CD4-positive, alpha-beta T cell treated with Interleukin-4 for 1 hour (primary cell): ENCODE measurements at regions not wholly inside any gene's neighbourhood (a gene's known extent, or its start where the extent isn't known, plus 50 kb on each side); places are given as distances from the start of the nearest gene placed in this dataset.

Source experiments
- DNase-seq, 2 donors: peaks; one replicate each; pipeline ENCODE4 v3.0.0-alpha.2; 2020 to 2022

DNA sequence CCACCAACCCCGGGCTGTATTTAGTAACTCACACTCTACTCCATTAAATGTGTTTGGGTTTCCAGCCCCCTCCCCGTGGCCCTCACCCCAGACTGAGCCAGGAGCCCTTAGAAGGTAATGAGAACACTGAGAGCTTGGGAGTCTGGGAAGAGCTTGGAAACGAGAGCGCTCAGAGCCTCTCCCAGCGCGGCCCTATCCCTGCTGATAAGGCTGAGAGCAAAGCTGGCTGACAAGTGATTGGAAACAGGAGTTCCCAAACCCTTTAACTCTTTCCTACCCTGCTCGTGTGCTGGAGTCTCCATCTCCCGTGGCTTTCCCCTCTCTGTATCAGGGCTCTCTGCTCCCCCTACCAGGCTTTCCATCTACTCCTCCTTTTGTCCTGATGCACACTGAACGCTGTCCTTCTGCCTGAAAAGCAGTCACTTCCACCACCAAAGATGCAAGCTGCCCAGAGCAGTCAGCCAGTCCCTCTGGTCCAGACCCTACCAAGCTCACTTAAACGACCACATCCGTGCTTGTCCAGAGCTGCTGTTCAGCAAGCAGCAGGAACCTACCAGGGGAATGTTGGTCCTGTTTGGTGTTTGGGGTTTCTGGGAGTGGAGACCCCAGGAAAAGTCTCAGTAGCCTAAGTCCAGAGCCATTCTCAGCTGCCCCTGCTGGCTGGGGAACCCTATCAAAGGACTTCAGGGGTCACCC is 100.0 kb upstream of the PKDCC start:
- DNase-seq: no peak

DNA sequence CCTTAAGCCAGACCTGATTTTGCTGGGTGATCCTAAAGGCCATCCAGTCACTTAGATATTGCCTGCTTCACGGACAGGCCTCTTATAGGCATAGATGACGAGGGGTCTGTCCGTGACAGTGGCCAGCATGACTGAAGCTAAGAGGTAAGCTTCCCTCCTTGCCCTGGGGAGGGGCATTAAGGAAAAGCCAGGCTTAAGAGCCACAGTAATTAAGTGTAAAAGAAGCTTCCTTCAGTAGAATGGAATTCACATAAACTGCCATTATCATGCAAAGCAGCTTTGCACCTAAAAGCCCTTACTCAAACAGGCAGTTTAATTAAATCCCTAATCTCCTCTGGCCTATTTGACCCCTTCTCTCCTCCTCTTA is 99.4 kb upstream of the PKDCC start:
- no peak for DNase-seq

DNA sequence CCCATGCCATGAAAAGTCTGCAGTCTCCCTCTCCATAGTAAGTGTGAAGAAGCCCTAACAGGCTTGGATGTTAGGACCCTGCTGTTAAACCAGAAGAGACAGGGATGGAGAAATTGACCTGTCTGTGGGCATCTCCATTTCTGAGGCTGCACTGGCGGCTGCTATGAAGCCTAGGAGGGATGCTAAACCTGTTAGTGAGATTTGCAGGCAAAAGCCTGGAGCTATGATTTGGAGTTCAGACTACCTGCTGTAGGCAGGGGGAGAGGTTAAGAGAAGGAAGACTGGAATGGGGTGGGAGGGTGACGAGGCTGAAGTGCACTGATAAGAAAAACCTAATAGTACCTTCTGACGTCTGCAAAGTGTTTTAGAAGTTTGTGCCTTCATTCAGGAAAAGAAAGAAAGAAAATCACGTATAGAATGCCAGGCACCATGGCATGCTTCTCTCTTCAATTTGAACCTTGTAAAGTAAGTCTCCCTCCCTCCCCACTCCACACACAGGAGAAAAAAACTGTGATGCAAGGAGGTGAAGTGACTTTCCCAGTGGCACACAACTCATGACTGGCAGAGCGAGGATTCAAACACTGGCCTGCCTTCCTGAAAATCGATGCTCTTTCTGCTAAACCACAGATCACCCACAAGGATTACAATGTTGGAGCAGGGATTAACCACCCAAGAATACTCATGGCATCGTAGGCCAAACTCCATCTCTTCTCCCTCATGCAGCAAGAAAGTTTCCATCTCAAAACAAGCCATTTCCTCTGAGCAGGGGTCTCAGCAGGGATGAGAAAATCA is 98.5 kb upstream of the PKDCC start:
- DNase-seq: no peak

DNA sequence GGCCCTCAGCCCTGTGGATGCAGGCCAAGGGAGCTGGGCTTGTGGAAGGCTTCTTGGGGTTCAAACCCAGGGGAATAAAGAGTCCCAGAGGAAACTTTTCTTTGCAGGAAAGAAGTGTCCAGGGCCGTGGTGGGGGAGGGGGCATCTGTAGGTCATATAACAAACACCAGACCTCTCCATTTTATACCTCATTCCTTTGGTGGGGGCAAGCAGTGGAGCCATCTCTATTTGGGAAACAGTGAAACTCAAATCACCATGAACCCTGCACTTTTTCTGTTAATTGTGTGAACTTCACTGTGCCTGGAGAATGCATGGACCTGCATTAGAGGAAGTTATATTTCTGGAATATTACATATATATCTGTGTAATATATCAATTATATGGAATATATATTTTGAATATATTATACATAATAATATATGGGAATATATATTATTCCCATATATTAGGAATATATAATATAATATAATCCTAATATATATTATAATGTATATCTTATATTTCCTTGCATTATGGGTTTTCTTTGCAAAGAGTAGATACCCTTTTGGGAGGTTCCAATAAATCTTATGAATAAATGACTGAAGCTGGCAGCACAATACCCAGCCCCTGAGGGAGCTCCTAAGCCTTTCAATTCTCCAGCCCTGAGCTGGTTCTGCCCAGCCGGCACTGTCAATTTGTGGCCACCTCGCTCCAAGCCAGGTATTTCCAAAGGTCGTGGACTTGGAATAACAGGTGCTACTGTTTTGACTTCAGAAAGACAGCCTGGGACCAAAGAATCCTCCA is 97.7 kb upstream of the PKDCC start:
- DNase-seq: no peak

DNA sequence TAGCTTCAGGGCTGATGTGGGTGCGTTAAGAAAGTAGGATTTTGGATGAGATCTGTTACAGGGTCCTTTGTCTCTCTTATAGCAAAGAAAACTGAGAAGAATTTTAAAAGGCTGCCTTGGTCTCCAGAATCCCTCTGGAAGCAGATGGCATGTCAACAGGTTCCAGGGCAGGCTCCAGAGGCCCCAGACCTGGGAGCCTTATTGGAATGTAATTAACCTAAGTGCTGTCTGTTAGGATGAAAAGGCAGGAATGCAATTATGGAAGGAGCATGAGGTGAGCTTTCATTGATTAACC is 97.2 kb upstream of the PKDCC start:
- DNase-seq: no peak

DNA sequence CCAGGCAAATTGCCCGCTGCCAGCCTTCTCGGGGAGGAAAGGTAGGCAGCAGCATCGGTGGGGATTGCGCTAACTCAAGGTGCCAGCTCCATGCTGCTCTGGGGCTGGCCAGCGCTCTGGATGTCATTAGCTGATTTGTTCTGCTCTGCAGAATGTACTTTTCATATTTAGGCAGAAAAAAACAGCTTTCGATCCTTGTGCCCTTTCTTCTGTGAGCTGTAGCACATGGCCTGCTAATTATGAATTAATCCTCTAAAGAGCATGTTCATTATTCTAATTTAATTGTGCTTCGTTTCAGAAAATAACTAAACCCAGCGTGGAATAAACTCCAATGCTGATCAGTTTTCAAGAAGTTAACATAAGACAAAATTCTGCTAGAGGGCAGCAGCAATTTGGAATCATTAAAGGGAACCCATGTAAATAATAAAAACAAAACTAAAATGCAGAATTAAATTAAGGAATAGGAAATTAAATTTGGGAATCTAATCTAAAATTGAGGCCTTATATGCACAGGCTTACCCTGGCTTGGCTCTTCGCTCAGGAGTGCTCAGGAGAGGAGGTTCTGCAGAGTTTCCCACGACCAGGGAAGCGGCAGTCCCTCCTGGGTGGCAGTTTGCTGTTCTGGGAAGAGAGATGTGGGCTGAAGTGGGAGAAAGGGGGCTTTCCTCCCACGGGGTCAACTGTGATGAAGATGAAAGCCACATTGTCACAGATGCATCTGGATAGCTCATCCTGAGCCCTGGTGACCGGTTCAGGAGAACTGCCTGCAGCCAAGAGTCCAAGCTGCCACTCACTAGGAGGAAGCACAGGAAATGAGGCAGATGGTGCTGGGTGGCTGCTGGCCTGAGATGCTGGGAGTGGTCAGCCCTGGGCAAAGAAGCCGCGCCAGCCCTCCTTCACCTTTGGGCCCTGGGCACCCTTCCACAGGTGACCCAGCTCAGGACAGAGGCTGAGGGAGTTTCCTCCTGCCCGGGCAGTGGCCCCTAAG is 93.2 kb upstream of the PKDCC start:
- no peak for DNase-seq

DNA sequence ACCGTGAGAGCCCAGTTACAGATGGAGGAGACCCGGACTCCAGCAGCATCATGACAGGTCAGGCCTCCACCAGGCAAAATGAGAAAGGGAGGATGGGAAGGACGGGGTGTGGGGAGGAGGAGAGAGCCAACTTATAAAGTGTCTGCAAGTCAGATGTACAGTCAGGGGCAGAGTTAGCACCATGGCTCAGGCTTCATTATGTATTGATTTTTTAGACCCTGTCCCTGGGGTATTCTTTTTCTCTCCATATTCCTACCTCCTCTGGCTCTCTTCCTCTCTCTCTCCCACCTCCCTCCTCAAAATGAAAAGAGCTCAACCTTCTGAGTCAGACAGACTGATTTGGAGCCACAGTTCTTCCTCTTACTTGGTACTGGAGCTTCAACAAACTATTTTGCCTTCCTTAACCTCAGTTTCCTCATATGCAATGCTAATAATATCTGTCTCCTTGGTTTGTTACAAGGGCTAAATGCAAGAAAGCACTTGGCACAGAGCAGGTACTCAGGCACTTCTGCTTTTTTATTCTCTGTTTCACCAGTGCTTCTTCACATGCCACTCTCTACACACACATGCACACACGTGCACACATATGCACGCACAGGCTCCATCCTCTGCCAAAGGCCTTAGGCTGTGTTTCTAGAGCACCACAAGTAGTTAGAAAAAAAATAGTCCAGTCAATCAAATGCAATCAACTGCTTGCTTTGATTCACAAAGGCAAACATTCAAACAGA is 92.3 kb upstream of the PKDCC start:
- peak in 1 of 2 donors; percentile 20 for DNase-seq

DNA sequence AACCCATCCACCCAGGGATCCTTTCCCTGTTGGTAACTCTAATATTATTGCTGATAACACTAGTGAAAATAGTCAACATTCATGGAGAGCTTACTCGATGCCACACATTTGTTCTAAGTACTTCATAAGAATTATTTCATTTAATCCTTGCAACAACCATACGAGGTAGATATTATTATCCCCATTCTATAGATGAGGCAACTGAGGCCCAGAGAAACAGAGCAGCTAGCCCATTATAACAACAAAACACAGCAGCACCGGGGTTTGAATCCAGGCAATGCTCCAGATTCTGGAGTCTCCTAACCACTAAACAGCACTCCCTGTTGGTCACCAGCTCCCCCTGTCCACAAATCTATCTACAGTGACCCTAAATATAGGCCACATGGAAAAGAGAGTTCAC is 90.4 kb upstream of the PKDCC start:
- no peak for DNase-seq

DNA sequence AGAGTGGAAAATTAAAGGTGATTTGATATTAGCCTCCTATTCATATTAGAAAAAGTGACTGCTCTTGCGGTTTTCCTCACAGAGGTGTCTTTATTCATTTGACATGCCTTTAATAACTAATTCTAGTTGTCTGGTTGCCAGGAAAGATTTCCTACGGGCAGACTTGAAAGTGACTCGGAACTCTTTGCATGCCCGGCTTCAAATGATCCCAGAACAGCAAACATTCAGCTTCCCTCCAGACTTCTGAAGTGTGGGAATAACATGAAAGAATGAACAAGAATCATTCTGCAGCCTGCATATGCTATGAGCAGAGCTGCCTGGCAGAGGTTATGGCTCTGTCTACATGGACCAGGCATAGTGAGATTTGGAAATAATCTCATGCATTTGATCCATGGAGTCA is 89.6 kb upstream of the PKDCC start:
- DNase-seq: no peak

DNA sequence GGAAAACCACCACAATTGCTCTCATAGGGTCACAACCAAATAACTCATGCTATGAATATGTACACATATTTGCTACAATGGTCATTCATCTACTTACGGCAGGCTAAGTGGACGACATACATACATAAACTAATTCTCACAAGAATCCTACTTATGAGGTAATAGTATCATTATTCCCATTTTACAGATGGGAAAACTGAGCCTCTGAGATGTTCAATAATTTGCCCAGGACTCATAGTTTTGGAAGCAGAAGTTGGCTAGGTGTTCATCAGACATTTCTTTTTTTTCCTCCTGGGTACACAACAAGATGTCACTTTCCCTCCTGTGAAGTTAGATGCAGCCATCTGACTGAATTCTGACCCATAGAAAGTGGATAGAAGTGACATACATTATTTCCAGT is 89.0 kb upstream of the PKDCC start:
- no peak for DNase-seq

DNA sequence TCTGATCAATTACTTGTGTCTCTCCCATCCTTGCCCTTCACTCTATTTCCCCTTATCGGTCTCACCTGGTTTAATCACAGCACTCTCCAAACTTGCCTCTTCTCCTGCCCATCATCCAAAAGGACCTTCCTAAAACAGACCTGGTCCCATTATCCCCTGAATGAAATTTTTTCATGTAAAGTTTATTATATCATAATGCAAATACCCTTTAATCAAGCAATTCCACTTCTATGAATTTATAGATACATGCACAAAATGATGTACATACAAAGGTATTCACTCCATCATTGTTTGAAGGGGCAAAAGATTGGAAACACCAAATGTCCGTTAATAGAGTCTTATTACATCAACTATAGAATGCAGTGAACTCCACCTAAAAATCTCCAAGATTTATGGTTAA is 88.1 kb upstream of the PKDCC start:
- DNase-seq: no peak

DNA sequence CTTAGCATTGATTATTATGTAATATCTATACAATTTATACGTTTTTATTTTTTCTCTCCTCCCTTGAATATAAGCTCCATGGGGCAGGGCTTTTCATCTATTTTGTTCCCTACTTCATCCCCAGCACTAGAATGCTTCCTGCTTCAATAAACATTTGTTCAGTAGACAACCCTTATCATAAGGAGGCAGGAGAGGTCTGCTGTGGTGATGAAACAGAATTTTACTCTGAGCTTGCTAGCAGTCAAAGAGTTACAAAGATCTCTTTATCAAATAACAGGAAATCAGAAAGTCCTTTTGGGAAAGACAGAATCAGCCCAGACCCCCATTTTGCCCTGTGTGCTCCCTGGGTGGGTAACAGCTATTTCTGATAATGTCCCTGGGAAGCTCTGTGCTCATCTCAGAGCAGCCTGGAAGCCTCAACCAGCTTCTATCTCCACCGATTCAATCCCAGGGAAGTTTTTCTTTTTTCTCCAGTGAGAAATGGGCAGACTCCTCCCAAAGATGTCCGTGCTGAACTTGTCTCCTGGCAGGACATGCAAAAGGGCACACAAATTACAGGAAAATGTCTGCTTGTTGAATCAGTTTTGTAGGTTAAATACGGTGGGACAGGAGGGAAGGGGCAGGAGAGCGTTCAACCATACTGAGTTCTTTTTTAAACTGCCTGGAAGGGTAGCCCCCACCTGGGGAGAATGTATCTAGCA is 84.7 kb upstream of the PKDCC start:
- DNase-seq: no peak

DNA sequence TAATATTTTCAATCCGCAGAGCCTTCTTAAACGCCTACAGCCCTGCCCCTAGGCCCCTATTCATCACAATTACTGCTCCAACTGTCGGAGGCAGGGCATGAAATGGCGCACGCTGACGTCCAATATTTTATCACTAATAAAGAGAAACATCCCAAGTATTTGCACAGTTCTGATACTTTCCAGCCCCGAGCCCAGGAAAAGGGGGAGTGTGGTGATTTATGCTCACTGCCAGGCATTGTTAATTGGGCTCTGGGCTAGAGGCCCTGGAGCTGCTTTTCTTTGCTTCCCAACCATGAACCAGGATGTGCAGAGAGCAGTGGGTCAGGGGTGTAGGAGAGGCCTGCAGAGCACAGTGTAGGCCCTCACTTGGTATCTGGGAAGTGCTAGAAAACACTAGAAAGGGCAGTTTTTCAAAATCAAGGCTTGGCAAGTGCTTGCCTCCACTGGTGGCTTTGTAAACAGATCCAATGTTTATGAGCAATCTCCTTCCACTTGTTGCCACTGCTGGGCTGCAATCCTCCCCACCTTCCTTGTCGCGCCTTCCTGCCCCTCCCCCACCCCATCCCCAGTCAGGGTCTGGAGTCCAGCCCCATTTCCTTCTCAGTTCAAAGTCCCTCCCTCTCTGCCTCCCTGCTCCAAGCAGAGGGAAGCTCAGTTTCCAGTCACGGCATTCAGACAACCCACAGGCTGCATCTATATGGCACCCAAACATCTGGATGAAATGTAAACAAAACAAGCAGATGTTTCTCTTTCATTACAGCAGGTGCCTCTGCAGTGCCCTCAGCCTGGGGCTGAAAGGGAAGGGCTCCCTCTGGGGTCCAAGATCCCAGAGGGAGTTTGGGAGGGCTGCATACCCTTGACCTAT is 83.9 kb upstream of the PKDCC start:
- DNase-seq: no peak

DNA sequence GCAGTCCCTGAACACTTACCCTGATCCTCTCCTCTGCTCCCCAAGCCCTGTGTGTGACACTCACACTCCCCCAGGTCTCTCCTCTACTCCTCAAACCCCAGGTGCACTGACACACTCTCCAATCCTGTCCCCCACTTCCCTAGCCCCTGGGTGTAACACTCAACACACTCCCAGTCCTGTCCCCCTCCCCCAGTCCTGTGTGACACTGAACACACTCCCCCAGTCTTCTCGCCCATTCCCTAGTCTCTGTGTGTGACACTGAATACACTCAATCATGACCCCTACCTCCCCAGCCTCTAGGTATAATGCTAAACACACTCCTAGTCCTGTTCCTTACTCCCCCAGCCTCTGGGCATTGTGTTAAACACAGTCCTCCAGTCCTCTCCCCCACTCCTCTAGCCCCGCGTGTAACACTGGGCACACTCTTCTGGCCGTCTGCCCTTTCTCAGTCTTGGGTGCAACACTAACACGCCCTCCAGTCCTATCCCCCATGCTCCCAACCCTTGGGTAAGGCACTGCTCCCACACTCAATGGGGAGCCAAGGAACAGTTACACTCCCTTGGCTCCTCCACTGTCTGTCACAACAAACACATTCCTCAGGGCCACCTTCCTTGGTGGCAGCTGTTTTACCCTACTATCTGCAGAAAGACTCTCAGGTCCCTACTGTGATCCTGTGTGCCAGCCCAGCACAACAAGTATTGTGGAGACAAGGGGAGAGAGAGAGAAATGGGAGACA is 82.5 kb upstream of the PKDCC start:
- DNase-seq: no peak

DNA sequence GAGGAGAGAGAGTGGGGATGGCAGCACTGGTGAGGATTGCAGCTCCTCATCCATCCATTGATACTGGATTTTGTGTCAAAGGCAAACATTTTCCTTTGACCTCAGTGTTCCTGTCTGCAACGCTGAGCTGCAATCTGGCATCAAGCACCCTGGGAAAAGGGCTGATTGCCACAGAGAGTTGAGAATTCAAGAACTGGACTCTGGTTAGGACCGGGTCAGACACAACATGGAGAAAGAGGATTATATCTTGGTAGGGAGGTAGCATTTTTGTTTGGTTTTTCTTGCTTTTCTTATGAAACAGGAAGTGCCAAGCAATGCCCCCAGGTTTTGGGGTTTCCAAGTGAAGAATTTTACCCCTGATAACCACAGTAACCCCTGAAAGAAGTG is 81.9 kb upstream of the PKDCC start:
- no peak for DNase-seq

DNA sequence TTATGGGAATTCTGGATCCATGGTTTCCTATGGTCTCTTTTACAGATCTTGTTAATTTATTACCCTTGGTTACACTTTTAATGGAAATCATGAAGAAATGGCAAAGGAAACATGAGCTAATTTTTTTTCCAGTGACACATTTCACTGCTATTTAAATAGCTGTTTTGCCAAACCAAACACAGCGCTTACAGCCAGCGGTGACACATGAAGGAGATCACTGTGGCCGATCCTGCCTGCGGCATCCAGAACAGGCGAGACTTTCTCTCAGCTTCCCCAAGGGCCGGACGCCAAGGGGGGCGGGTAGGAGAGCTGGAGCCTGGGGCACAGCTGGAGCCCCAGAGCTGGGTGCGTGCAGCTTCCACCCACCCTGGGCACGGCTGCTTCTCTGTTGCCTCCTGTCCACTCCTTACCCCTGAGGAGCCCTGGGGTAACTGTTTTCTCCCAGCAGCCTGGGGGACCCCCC is 81.4 kb upstream of the PKDCC start:
- DNase-seq: no peak

DNA sequence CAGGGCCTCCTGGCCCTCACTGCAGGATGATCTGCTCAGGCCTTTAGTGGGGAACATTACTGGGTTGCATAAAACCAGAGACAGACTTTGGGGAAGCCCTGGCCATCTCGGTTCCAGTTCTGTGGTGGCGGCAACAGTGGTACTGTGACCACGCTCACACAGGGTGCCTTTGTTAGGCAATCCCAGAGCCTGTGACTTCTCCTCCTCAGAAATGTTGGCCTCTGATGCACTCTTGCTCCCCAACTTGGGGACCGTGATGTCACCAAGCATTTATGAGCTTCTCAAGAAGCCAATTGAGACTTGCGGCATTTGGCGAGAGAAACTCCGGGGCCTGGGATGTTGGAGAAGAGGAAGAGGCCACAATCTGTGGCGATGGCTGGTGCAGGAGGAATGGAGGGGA is 80.9 kb upstream of the PKDCC start:
- DNase-seq: peak; percentile 7 to 50

DNA sequence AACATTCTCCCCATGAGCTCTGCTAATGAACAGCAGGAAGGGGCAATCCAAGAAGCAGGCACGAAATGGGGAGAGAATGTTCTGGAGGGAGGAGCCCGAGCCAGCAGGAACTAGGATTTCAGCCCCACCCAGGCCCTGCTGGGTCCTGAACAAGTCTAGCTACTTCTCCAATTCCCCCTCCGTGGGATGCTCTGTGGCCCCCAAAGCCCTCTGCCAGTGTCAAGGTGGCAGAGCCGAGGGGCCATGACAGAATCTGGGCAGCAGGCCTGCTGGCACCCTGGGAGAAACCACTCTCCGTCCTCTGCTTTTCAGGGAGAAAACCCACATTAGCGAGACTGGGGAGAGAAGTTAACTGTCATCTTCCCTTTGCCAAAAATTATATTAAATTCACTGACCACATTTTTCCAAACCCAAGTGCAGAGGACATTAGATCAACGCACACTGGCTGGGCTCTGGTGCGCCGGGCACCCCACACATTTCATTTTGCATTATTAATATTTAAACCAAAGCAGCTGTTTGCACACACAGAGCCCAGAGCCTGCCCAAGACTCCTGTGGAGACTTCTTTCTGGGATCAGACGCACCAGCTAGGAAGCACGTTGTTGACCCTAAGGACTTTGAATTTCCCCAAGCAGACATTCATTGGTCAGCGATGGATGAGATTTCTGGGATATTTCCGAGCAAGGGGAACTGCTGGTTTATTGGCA is 80.2 kb upstream of the PKDCC start:
- DNase-seq: no peak

DNA sequence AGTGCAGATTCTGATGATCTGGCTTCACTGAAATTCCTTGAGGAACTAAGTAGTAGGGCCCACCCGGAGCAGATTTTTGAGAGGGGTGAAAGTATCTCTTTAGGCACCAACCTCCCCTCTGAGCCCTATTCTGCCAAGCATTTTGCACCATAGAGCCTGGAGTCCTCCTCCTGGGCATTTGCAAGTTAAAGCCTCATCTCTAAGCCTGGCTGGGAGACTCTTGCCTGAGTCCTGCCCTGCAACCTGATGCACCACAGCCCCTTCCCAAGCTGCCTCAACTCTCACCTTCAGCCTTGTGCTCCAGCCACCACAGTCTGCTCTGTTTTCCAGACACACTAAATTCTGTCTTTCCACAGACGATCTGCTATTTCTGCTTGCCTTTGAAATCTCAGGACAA is 79.6 kb upstream of the PKDCC start:
- no peak for DNase-seq
